Stimulated activated CD8-positive, alpha-beta memory T cell treated with anti-CD3 and anti-CD28 coated beads, Interleukin-15, amount 100 ng/mL, for 24 hours (primary cell): ENCODE measurements at regions not wholly inside any gene's neighbourhood (a gene's known extent, or its start where the extent isn't known, plus 50 kb on each side); places are given as distances from the start of the nearest gene placed in this dataset.

Experiments
- DNase-seq: peaks from one replicate; pipeline ENCODE4 v3.0.0-alpha.2; 2020; ENCODE audit warnings: low read depth

- DNase-seq = no peak
These were observed 1041.6 kb downstream of the BRD1 start for GRCh38 chr22:48785792-48786678.

- DNase-seq = no peak
These were observed 1042.8 kb downstream of the BRD1 start for GRCh38 chr22:48784701-48785503.

GRCh38 chr22:48783821-48784266 lies 1043.8 kb downstream of the BRD1 start:
- no peak for DNase-seq

- no peak for DNase-seq
These were observed 1044.7 kb downstream of the BRD1 start for GRCh38 chr22:48782811-48783511.

GRCh38 chr22:48782326-48782725 lies 1045.3 kb downstream of the BRD1 start:
- no peak for DNase-seq

- no peak for DNase-seq
These were observed 1045.8 kb downstream of the BRD1 start for GRCh38 chr22:48781868-48782267.

GRCh38 chr22:48781391-48781790 lies 1046.3 kb downstream of the BRD1 start:
- no peak for DNase-seq

- DNase-seq = no peak
These were observed 1046.9 kb downstream of the BRD1 start for GRCh38 chr22:48780597-48781277.

GRCh38 chr22:48779661-48780596 lies 1047.7 kb downstream of the BRD1 start:
- DNase-seq = no peak

GRCh38 chr22:48779211-48779643 lies 1048.4 kb downstream of the BRD1 start:
- DNase-seq = no peak

GRCh38 chr22:48778308-48779195 lies 1049.1 kb downstream of the BRD1 start:
- no peak for DNase-seq

GRCh38 chr22:48772286-48772907 lies 1055.3 kb downstream of the BRD1 start:
- no peak for DNase-seq

- DNase-seq = no peak
These were observed 1062.1 kb downstream of the BRD1 start for GRCh38 chr22:48765595-48765994.

- DNase-seq = no peak
These were observed 1066.1 kb downstream of the BRD1 start for GRCh38 chr22:48761546-48761945.

- no peak for DNase-seq
These were observed 1066.9 kb downstream of the BRD1 start for GRCh38 chr22:48760481-48761390.

GRCh38 chr22:48758881-48759875 lies 1068.5 kb downstream of the BRD1 start:
- no peak for DNase-seq
